Activated naive CD4-positive, alpha-beta T cell treated with anti-CD3 and anti-CD28 coated beads for 36 hours (primary cell): ENCODE measurements at regions not wholly inside any gene's neighbourhood (a gene's known extent, or its start where the extent isn't known, plus 50 kb on each side); places are given as distances from the start of the nearest gene placed in this dataset.
"Not testable (repeated sequence)": the region's sequence is repeated elsewhere in the genome, so short reads cannot be mapped to it uniquely, and the experiment has no call there.

ENCODE experiments used
- CTCF ChIA-PET: fragments of 350-600 bp; sonication (Branson Sonifier 250); formaldehyde crosslinking; loops from one replicate; lab custom pipeline; 2021; ENCODE audit warnings: antibody characterized with exemption; lab: Charles Lee
- DNase-seq: peaks from one replicate; pipeline ENCODE4 v3.0.0-alpha.2; 2020
- H3K27ac Mint-ChIP-seq: one replicate; pipeline ENCODE4 v1.8.0; 2021; ENCODE audit warnings: mild to moderate bottlenecking, mixed read lengths
- H3K27me3 Mint-ChIP-seq: one replicate; pipeline ENCODE4 v1.8.0; 2021; ENCODE audit warnings: low read depth, mixed read lengths
- H3K36me3 Mint-ChIP-seq: one replicate; pipeline ENCODE4 v1.8.0; 2021; ENCODE audit warnings: low read depth, mixed read lengths
- H3K4me1 Mint-ChIP-seq: one replicate; pipeline ENCODE4 v1.8.0; 2021; ENCODE audit warnings: low read depth, mixed read lengths
- H3K4me3 Mint-ChIP-seq: one replicate; pipeline ENCODE4 v1.8.0; 2021; ENCODE audit warnings: mild to moderate bottlenecking, moderate library complexity, mixed read lengths
- H3K9me3 Mint-ChIP-seq: one replicate; pipeline ENCODE4 v1.8.0; 2021; ENCODE audit warnings: mixed read lengths
- intact Hi-C: fragments of 100-400 bp; cut with micrococcal nuclease; formaldehyde crosslinking; loops from one replicate; pipeline ENCODE4 v1.15.1; 2023

DNA sequence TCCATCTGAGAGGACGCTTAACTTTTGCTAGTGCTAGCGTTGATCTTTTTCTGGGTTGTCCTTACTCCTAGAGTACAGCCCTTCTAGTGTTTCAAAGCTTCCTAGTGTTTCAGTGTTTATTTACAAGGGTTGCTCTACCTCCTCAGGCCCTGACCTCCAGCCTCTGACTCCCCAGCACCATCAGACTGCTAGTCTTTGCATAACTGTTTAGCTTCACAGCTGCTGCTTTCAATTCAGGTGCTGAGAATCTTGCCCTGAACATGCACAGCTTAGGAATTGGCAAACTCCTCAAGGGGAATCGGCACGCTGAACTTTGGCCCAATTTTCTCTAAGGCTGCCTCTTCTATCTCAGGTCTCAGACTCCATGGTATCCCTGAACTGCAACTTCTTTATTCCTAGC, 52.9 kb downstream of the OR52B4 start:
- H3K4me1 Mint-ChIP-seq, H3K36me3 Mint-ChIP-seq, H3K27me3 Mint-ChIP-seq, CTCF ChIA-PET, H3K27ac Mint-ChIP-seq, H3K9me3 Mint-ChIP-seq, intact Hi-C loops, H3K4me3 Mint-ChIP-seq, DNase-seq: not testable (repeated sequence)

DNA sequence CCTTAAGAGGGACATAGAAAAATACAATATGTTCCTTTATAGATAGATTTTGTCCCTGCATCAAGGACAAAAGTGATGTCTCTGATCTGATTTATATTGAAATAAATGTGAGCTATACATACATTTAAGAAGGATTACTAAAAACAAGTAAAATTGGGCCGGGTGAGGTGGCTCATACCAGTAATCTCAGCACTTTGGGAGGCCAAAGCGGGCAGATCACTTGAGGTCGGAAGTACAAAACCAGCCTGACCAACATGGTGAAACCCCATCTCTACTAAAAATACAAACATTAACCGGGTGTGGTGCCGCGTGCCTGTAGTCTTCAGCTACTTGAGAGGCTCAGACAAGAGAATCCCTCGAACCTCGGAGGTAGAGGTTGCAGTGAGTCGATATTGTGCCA, 91.0 kb downstream of the OR52B4 start:
- H3K4me3 Mint-ChIP-seq, H3K9me3 Mint-ChIP-seq, DNase-seq, H3K27ac Mint-ChIP-seq, H3K4me1 Mint-ChIP-seq, CTCF ChIA-PET, H3K27me3 Mint-ChIP-seq, H3K36me3 Mint-ChIP-seq, intact Hi-C loops: not testable (repeated sequence)

DNA sequence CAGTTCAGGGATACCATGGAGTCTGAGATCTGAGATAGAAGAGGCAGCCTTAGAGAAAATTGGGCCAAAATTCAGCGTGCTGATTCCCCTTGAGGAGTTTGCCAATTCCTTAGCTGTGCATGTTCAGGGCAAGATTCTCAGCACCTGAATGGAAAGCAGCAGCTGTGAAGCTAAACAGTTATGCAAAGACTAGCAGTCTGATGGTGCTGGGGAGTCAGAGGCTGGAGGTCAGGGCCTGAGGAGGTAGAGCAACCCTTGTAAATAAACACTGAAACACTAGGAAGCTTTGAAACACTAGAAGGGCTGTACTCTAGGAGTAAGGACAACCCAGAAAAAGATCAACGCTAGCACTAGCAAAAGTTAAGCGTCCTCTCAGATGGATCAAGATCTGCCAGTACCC, 117.1 kb downstream of the OR52B4 start:
- H3K9me3 Mint-ChIP-seq, H3K36me3 Mint-ChIP-seq, H3K4me1 Mint-ChIP-seq, H3K27me3 Mint-ChIP-seq, intact Hi-C loops, H3K27ac Mint-ChIP-seq, CTCF ChIA-PET, DNase-seq, H3K4me3 Mint-ChIP-seq: not testable (repeated sequence)

DNA sequence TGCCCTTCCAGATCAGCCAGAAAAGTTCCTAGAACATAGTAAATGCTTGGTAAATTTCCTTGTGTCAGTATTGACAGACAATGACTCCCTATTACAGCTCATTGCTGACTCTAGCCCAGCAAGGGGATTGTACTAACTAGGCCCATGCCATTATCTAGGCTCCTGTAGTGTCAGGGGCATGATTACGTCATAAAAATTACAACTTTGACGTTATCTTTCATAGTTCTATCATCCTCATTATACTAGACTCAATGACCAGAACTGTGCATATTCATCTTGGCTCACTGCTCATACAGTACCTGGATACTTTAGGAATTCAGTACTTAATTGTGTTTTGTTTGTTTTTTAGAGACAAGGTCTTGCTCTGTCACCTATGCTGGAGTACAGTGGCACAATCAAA, 118.7 kb downstream of the OR52B4 start:
- H3K27ac Mint-ChIP-seq, H3K36me3 Mint-ChIP-seq, intact Hi-C loops, H3K4me3 Mint-ChIP-seq, H3K9me3 Mint-ChIP-seq, DNase-seq, H3K27me3 Mint-ChIP-seq, CTCF ChIA-PET, H3K4me1 Mint-ChIP-seq: not testable (repeated sequence)

DNA sequence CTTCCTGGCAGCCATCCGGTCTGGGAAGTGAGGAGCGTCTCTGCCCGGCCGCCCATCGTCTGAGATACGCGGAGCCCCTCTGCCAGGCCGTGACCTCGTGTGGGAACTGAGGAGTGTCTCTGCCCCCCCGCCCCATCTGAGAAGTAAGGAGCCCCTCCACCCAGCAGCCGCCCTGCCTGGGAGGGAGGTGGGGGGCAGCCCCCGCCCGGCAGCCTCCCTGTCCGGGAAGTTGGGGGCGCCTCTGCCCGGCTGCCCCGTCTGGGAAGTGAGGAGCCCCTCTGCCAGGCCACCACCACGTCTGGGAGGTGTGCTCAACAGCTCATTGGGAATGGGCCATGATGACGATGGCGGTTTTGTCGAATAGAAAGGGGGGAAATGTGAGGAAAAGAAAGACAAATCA, 130.4 kb downstream of the OR52B4 start:
- H3K9me3 Mint-ChIP-seq, H3K27me3 Mint-ChIP-seq, H3K4me1 Mint-ChIP-seq, H3K4me3 Mint-ChIP-seq, intact Hi-C loops, H3K27ac Mint-ChIP-seq, DNase-seq, CTCF ChIA-PET, H3K36me3 Mint-ChIP-seq: not testable (repeated sequence)

DNA sequence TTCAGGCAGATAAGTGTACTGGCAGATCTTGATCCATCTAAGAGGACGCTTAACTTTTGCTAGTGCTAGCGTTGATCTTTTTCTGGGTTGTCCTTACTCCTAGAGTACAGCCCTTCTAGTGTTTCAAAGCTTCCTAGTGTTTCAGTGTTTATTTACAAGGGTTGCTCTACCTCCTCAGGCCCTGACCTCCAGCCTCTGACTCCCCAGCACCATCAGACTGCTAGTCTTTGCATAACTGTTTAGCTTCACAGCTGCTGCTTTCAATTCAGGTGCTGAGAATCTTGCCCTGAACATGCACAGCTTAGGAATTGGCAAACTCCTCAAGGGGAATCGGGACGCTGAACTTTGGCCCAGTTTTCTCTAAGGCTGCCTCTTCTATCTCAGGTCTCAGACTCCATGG, 124.3 kb downstream of the RRM1 start:
- H3K4me1 Mint-ChIP-seq, H3K4me3 Mint-ChIP-seq, H3K9me3 Mint-ChIP-seq, intact Hi-C loops, H3K36me3 Mint-ChIP-seq, CTCF ChIA-PET, DNase-seq, H3K27me3 Mint-ChIP-seq, H3K27ac Mint-ChIP-seq: not testable (repeated sequence)

DNA sequence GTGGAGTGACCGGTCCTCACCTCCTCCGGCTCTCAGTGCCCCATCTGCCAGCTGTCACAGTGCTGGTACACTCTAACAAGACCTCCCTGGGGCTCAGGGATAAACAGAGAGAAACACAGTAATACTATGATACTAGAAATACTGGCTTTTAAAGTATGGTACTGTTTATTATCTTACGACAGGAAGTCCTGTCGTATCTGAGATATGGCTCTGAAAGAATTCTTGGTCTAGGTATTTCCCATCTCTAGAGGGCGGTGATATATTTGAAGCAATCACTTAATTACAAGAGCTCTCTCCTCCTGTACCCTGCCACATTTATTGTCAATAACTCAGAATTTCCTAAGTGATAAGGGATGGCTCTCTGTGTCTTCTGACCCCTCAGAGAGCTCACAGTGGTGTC, 119.1 kb downstream of the RRM1 start:
- intact Hi-C loops, result no loop called here
- no peaks in the 10 kb centered on the region for H3K36me3 Mint-ChIP-seq
- H3K4me3 Mint-ChIP-seq, result no peak overlapping the region
- no peaks in the 10 kb centered on the region for H3K9me3 Mint-ChIP-seq
- no peaks in the 10 kb centered on the region for H3K4me1 Mint-ChIP-seq
- H3K27ac Mint-ChIP-seq, result no peak overlapping the region
- CTCF ChIA-PET, result no interaction called here
- H3K27me3 Mint-ChIP-seq, result peaks cover 16% of the 10 kb centered on the region
- DNase-seq, result no peak

DNA sequence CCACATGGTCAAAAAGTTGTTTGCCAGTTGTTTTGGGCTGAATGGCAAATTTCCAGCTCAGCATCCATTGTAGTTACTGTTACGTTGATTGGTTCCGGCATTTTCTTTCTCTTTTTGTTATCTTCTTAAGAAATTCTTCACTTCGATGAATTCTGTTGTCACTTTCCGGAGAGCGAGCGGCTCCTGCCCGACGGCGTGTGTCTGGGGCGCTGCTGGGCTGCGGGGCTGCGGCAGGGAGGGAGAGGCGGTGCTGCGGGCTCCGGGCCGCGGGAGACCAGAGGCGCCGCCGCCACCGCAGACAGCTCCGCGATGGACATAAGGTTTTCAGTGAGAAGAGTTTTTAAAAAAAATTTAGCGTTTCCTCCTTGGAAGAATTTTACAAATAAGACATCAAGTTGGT, 117.4 kb downstream of the RRM1 start:
- Mint-ChIP-seq H3K27ac (no peak overlapping the region), H3K4me3 (no peak overlapping the region), H3K36me3 (no peaks in the 10 kb centered on the region), H3K27me3 (peaks cover 18% of the 10 kb centered on the region), H3K9me3 (no peaks in the 10 kb centered on the region), H3K4me1 (no peaks in the 10 kb centered on the region)
- CTCF ChIA-PET, result interaction anchor here (1.0 kb wide), 1 partner anchor 25 kb away, joined by 4 read pairs; no protein-coding TSS in a partner anchor
- intact Hi-C loops, result no loop called here
- no peak for DNase-seq

DNA sequence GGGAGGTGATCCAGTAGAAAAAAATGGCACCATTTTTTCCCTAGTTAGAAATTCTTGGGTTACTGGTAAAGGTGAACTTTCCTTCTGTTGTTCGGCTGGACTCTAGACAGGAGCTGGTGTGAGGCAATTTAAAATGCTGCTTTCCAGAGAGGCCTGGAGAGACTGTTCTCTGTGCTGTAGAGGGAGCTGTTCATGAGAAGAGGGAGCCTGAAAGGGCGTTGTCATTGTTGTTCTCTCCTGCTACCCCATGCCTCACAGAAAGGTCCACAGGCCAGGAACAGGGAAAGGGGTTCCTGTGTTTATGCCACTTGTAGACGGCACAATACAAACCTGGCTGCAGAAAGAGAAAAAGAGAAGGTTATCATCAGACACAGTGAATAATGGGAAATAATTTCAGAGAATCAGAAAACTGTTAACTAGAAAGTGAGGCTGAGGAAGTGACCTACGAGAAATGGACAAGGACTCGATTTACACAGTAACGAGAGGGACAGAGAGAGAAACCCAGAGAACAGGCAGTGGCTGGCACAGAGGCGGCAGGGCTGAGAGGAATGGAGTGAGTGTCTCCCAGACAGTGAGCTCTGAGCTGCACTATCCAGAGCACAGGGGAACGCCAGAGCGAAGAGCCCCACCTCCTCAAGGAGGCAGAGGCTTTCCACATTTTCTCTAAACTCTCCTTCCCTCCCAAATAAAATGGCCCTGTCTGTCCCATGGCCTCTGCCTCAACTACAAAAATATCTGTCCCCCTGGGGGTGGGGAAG, 109.2 kb downstream of the RRM1 start:
- CTCF ChIA-PET, result interaction anchor here (0.9 to 2.4 kb wide), 2 partner anchors 16 to 287 kb away, joined by 3 to 14 read pairs; no protein-coding TSS in a partner anchor
- no peaks in the 10 kb centered on the region for H3K9me3 Mint-ChIP-seq
- intact Hi-C loops, result no loop called here
- DNase-seq, result no peak
- H3K4me3 Mint-ChIP-seq, result no peak overlapping the region
- no peak overlapping the region for H3K27ac Mint-ChIP-seq
- H3K4me1 Mint-ChIP-seq, result no peaks in the 10 kb centered on the region
- peaks cover 5% of the 10 kb centered on the region for H3K27me3 Mint-ChIP-seq
- H3K36me3 Mint-ChIP-seq, result no peaks in the 10 kb centered on the region

DNA sequence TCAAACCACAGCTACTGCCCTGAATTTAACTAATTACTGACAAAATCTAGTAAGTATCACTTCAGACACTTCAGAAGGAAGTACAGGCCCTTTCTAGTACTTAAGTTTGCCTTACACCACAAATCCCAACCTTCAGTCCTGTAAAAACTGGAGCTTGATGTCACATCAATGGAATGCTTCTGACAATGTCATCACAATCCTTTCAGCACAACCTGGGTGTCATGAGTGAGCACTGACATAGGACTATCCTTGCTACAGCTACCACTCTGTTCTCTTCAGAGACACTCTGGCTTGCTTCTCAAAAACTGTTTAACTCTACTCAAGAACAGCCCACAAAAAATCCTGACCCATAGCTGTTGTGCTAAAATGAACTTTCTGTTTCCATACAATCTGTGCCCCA, 108.2 kb downstream of the RRM1 start:
- H3K4me3 Mint-ChIP-seq, result no peak overlapping the region
- H3K27ac Mint-ChIP-seq, result no peak overlapping the region
- no peaks in the 10 kb centered on the region for H3K4me1 Mint-ChIP-seq
- H3K9me3 Mint-ChIP-seq, result no peaks in the 10 kb centered on the region
- intact Hi-C loops, result no loop called here
- H3K36me3 Mint-ChIP-seq, result no peaks in the 10 kb centered on the region
- CTCF ChIA-PET, result interaction anchor here (2.4 kb wide), 1 partner anchor 15 kb away, joined by 14 read pairs; no protein-coding TSS in a partner anchor
- H3K27me3 Mint-ChIP-seq, result peaks cover 5% of the 10 kb centered on the region
- no peak for DNase-seq

DNA sequence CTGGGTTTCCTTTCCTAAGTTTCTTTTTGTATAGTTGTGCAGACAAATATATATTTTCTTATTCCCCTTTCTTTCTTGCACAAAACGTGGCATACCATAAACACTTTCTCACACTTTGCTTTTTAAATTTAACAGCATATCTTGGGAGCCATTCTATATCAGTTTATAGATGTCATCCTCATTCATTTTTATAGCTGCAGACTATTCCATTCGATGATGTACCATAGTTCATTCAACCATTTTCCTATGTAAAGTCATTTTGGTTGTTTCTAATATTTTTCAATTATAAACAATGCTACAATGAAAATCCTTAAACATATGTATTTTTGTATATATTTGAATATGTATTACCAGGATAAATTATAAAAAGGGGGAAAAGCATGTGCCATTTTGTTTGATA, 102.5 kb downstream of the RRM1 start:
- intact Hi-C loops, result no loop called here
- no peak overlapping the region for H3K27ac Mint-ChIP-seq
- CTCF ChIA-PET, result interaction anchor here (1.0 kb wide), 1 partner anchor 10 kb away, joined by 5 read pairs; no protein-coding TSS in a partner anchor
- DNase-seq, result no peak
- H3K9me3 Mint-ChIP-seq, result no peaks in the 10 kb centered on the region
- no peaks in the 10 kb centered on the region for H3K36me3 Mint-ChIP-seq
- H3K4me3 Mint-ChIP-seq, result no peak overlapping the region
- no peaks in the 10 kb centered on the region for H3K27me3 Mint-ChIP-seq
- H3K4me1 Mint-ChIP-seq, result no peaks in the 10 kb centered on the region

DNA sequence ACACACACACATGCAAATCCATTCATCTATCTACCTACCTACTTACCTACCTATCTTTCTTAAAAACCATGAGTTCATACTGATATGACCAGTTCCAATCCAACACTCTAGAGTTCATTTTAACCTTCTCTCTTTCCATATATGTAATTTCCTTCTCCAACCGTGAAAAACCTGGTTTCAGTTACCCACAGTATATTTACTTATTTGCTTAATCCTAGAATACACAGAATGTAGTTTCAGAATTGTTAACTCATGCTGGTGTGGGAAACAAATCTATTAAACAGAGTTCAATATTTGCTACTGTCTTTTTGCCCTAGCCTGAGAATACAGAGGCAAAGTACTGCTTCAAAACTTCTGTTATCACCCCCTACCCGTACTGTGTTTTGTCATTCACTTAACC, 101.3 kb downstream of the RRM1 start:
- H3K4me3 Mint-ChIP-seq, result no peak overlapping the region
- no peak overlapping the region for H3K27ac Mint-ChIP-seq
- intact Hi-C loops, result no loop called here
- no peaks in the 10 kb centered on the region for H3K9me3 Mint-ChIP-seq
- H3K4me1 Mint-ChIP-seq, result no peaks in the 10 kb centered on the region
- H3K27me3 Mint-ChIP-seq, result peaks cover 2% of the 10 kb centered on the region
- H3K36me3 Mint-ChIP-seq, result no peaks in the 10 kb centered on the region
- CTCF ChIA-PET, result interaction anchor here (1.0 kb wide), 1 partner anchor 9 kb away, joined by 5 read pairs; no protein-coding TSS in a partner anchor
- no peak for DNase-seq

DNA sequence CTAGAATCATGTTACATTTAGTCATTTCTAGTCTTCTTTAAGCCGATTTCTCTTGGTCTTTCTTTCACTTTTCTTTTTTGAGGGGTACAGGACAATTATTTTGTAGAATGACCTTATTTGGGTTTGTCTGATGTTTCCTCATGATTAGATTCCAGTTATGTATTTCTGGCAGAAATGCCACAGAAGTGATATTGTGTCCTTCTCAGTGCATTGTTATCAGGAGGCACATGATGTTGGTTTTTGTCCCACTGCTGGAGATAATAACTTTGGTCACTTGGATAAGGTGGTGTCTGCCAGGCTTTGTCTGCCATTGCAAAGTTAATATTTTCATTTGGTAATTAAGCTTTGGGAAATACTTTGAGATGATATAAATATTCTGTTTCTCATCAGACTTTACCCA, 100.3 kb downstream of the RRM1 start:
- H3K27ac Mint-ChIP-seq, result no peak overlapping the region
- no peaks in the 10 kb centered on the region for H3K4me1 Mint-ChIP-seq
- H3K36me3 Mint-ChIP-seq, result no peaks in the 10 kb centered on the region
- CTCF ChIA-PET, result interaction anchor here (0.7 kb wide), 1 partner anchor 345 kb away, joined by 3 read pairs; no protein-coding TSS in a partner anchor
- intact Hi-C loops, result no loop called here
- peaks cover 2% of the 10 kb centered on the region for H3K27me3 Mint-ChIP-seq
- DNase-seq, result no peak
- H3K4me3 Mint-ChIP-seq, result no peak overlapping the region
- no peaks in the 10 kb centered on the region for H3K9me3 Mint-ChIP-seq
